ENCODE measurements at regions not wholly inside any gene's neighbourhood (a gene's known extent, or its start where the extent isn't known, plus 50 kb on each side); places are given as distances from the start of the nearest gene placed in this dataset.

GRCh38 chr6:1016329-1017302 is 295.3 kb upstream of the FOXQ1 start:
- no peak for TF ChIP-seq CTCF (IDR thresholded peaks at IDR 0.05)
- TF ChIP-seq POLR2A (IDR thresholded peaks at IDR 0.05) = no peak

Data from esophagus squamous epithelium (tissue), 4 donors.